HEK293T (cell line): ENCODE measurements at regions not wholly inside any gene's neighbourhood (a gene's known extent, or its start where the extent isn't known, plus 50 kb on each side); places are given as distances from the start of the nearest gene placed in this dataset.

Experiments used
- CTCF ChIA-PET: fragments of 350-600 bp; formaldehyde crosslinking; extraction: SDS; loops from one replicate; lab custom pipeline; 2021; ENCODE audit warnings: antibody characterized with exemption, inconsistent platforms; lab: Yijun Ruan, JAX
- POLR2A ChIA-PET: fragments of 350-600 bp; formaldehyde crosslinking; extraction: SDS; loops from one replicate; lab custom pipeline; 2020; ENCODE audit warnings: antibody characterized with exemption, inconsistent platforms; lab: Yijun Ruan, JAX
- DNase-seq: peaks from one replicate; pipeline ENCODE4 v3.0.0; 2012; ENCODE audit warnings: mixed read lengths; ENCODE audit errors: extremely low spot score
- ARNT ChIP-seq: fragments of 450-650 bp; IDR thresholded peaks from 2 replicates; pipeline ENCODE4 v1.6.1; 2017; ENCODE audit warnings: mild to moderate bottlenecking
- BHLHE40 ChIP-seq: fragments of 450-650 bp; IDR thresholded peaks from 2 replicates; pipeline ENCODE4 v1.6.1; 2016; ENCODE audit warnings: mild to moderate bottlenecking, moderate library complexity, borderline replicate concordance
- CTBP1 ChIP-seq: fragments of 450-650 bp; IDR thresholded peaks from 2 replicates; pipeline ENCODE4 v1.6.1; 2016; ENCODE audit warnings: borderline replicate concordance
- ELF4 ChIP-seq: fragments of 450-650 bp; IDR thresholded peaks from 2 replicates; pipeline ENCODE4 v1.6.1; 2017; ENCODE audit warnings: antibody characterized with exemption
- FOXA1 ChIP-seq: fragments of 450-650 bp; IDR thresholded peaks from 2 replicates; pipeline ENCODE4 v1.6.1; 2016; ENCODE audit warnings: mild to moderate bottlenecking
- FOXK2 ChIP-seq: fragments of 450-650 bp; IDR thresholded peaks from 2 replicates; pipeline ENCODE4 v1.6.1; 2016; ENCODE audit warnings: mild to moderate bottlenecking
- FOXM1 ChIP-seq: fragments of 450-650 bp; IDR thresholded peaks from 2 replicates; pipeline ENCODE4 v1.6.1; 2017; ENCODE audit warnings: mild to moderate bottlenecking, borderline replicate concordance
- HDGF ChIP-seq: fragments of 450-650 bp; IDR thresholded peaks from 2 replicates; pipeline ENCODE4 v1.6.1; 2017; ENCODE audit warnings: antibody characterized with exemption, borderline replicate concordance
- L3MBTL2 ChIP-seq: fragments of 450-650 bp; conservative IDR thresholded peaks from 2 replicates; pipeline ENCODE4 v1.6.1; 2016; ENCODE audit warnings: mild to moderate bottlenecking
- LEF1 ChIP-seq: fragments of 450-650 bp; IDR thresholded peaks from 2 replicates; pipeline ENCODE4 v1.6.1; 2017; ENCODE audit warnings: mild to moderate bottlenecking, borderline replicate concordance
- NFRKB ChIP-seq: fragments of 450-650 bp; IDR thresholded peaks from 2 replicates; pipeline ENCODE4 v1.6.1; 2016; ENCODE audit warnings: mild to moderate bottlenecking, moderate library complexity
- SP1 ChIP-seq: fragments of 450-650 bp; IDR thresholded peaks from 2 replicates; pipeline ENCODE4 v1.6.1; 2017
- SUZ12 ChIP-seq: fragments of 450-650 bp; IDR thresholded peaks from 2 replicates; pipeline ENCODE4 v1.6.1; 2016; ENCODE audit warnings: mild to moderate bottlenecking
- TARDBP ChIP-seq: fragments of 450-650 bp; IDR thresholded peaks from 2 replicates; pipeline ENCODE4 v1.6.1; 2016
- ZNF384 ChIP-seq: fragments of 450-650 bp; IDR thresholded peaks from 2 replicates; pipeline ENCODE4 v1.6.1; 2016
- TF ChIP-seq, protein P1 (sequence below): fragments of 450-650 bp; IDR thresholded peaks from 2 replicates; pipeline ENCODE4 v1.6.1; 2016

DNA sequence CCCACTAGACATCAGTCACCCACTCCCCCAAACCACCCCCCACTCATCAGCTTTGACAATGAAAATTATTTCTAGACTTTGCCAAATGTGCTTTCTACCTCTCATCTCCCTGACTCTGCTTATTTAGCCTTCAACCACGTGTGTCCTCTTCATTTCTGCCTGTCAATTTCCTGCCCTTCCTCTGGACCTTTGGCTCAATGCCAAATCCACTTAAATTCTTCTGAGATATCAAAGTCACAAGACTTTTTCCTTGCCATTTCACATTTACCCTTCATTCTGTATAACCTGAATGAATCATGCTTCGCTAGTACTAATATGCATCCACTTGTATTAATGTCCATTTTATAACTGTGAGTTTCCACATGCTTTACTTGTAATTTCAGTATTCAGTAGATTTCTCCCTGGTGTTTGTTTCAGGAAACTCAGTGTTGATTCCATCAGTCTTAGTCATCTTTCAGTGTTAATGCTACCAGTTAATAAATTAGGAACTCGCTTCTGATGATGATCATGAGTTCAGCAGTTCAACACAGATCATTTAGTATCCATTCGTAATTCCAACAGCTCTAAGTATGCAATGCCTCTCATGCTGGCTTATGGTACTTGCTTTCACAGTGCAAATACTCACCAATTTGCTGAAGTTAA lies 128.2 kb upstream of the OSTN start:
- DNase-seq, result no peak
- POLR2A ChIA-PET, result no interaction called here
- CTCF ChIA-PET, result no interaction called here
- TF ChIP-seq HDGF (no peak), LEF1 (no peak), ELF4 (no peak), NFRKB (no peak), SUZ12 (no peak), CTBP1 (no peak)

DNA sequence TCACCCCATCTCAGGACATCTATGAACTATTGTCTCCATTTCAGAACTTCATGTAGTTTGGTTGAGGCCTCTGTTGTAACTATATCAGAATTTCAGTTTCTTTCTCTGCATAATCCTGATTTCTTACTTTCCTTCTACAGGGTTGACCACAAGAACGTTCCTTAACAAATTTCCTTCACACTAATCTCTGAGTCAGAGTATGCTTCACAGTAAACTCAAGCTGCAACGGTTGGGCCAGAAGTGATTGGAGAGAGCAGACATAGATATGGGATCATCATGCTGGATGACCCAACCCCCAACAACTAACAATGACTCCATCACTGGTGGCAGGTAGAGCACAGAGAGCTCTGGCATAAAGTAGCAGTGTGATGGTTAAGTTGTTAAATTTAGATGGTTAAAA lies 128.8 kb upstream of the OSTN start:
- no peak for DNase-seq
- CTCF ChIA-PET, result no interaction called here
- no peak for TF ChIP-seq LEF1
- TF ChIP-seq FOXK2, result no peak
- no peak for TF ChIP-seq TARDBP
- no peak for TF ChIP-seq SP1
- no peak for TF ChIP-seq L3MBTL2
- TF ChIP-seq ELF4, result no peak
- no peak for TF ChIP-seq SUZ12
- TF ChIP-seq CTBP1, result no peak
- no peak for TF ChIP-seq NFRKB
- TF ChIP-seq FOXA1, result no peak
- POLR2A ChIA-PET, result no interaction called here

DNA sequence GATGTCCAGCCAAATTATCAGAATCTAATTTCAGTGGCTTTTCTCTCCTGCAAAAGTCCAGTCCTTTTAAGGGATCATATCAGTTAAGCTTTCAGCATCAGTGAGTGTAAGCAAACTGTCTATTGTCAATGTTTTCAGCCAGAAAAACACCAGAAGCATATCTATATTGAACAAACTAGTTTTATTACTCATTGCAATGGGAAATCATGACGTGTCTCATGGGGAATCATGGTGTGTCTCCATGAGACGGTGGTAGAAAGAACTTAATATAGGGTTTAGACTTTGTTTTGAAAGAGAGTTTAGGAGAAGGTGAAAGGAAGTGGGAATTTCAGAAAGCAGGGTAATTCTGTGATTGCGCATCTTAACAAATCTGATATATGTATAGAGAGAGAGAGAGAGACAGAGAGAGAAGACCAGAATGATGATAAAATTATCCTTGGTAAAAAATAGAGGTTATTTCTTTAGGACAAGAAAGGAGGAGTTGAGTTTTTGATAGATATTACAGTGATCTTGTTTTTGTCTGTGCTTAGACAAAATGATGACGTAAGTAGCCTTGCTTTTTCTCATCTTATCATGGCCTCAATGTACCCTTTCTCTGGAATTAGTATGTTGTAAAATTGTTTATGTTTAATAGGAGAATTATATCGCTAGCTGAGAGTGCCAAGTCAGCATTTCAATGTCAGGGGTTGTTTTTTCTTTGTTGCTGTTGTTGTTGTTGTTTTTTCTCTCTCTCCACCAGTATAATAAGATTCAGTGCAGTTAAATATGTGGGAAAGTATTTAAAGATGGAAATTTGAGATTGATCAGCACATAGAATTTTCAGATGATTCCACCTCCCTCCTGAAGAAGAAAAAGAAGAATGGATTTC lies 129.9 kb upstream of the OSTN start:
- TF ChIP-seq ARNT (no peak), ELF4 (no peak), TARDBP (no peak), FOXA1 (no peak), FOXK2 (no peak), CTBP1 (no peak), FOXM1 (no peak), HDGF (no peak), NFRKB (no peak), SP1 (no peak), ZNF384 (no peak), L3MBTL2 (no peak), SUZ12 (no peak)
- TF ChIP-seq, protein P1, sequence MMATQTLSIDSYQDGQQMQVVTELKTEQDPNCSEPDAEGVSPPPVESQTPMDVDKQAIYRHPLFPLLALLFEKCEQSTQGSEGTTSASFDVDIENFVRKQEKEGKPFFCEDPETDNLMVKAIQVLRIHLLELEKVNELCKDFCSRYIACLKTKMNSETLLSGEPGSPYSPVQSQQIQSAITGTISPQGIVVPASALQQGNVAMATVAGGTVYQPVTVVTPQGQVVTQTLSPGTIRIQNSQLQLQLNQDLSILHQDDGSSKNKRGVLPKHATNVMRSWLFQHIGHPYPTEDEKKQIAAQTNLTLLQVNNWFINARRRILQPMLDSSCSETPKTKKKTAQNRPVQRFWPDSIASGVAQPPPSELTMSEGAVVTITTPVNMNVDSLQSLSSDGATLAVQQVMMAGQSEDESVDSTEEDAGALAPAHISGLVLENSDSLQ, result no peak
- CTCF ChIA-PET, result no interaction called here
- DNase-seq, result no peak
- POLR2A ChIA-PET, result no interaction called here

DNA sequence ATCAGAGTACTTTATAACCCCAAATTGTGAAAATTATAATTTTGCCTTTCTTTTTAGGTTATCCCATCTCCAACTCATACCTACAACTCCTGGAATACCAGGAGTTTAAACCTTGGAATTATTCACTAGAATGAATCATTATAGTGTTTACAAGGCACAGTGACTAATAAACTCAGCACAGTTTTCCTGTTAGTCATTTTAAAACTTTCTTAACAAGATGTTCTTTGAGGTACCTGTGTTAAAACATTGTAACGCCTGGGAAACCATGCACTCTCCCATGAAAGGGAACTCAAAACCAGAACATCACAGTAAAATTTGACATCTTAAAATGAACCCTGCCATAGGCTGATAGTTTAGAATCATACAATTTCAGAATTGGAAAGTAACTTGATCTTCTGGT lies 132.4 kb upstream of the OSTN start:
- POLR2A ChIA-PET, result no interaction called here
- no peak for DNase-seq
- CTCF ChIA-PET, result no interaction called here
- TF ChIP-seq, protein P1, result no peak
- TF ChIP-seq TARDBP (no peak), NFRKB (no peak), FOXK2 (no peak), ELF4 (no peak), SP1 (no peak), BHLHE40 (no peak), LEF1 (no peak), ARNT (no peak), HDGF (no peak), CTBP1 (no peak), FOXM1 (no peak), FOXA1 (no peak), ZNF384 (no peak), L3MBTL2 (no peak), SUZ12 (no peak)

DNA sequence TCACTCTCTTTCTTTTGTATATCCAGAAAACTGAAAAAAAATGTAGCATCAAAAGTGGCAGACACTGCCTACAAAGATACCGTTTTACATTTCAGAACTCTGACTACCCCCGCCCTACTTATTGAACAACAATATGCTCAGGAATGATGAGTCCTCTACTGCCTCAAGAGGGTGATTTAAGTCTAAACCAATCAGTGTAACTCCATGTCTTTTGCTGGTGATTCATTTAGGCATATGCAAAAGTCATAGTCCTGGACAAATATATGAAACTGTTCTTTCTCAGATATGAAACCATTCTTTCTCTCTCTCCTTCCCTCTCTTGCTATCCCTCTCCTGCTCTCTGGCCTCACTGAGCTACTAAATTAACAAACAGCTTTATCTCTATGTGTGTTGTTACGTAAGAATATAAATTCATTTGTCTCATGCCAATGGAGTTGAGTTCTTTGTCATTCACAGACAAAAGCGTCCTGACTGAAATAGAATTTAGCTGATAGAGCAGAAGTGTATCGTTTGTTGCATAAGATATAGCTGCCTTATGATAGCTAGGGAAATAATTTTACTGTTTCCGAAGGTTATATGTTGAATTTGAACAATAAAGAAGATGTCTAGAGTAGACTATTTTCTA lies 133.7 kb upstream of the OSTN start:
- CTCF ChIA-PET, result interaction anchor here (0.6 kb wide), 1 partner anchor 307 kb away, joined by 6 read pairs; no protein-coding TSS in a partner anchor
- TF ChIP-seq CTBP1 (no peak), NFRKB (no peak), TARDBP (no peak), ELF4 (no peak), L3MBTL2 (no peak), SUZ12 (no peak), FOXA1 (no peak), FOXK2 (no peak), BHLHE40 (no peak), HDGF (no peak), LEF1 (no peak)
- TF ChIP-seq, protein P1, result no peak
- POLR2A ChIA-PET, result no interaction called here
- DNase-seq, result no peak

DNA sequence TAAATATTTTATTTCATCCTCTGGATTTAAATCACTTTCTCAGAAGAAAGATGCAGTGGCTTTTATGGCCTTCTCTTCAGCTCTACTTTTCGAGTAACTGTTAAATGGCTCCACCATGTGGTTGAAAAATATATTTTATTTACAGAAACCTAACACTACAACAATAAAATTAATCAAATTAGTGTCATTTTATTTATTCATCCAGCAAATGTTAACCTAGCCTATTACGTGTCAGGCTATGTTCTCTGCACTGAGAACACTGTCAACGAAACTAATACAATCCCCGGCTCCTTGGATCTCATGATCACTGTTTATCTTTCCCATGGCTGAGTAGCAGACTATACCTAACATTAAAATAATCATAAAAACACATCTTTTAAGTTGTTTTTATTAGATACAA lies 148.0 kb upstream of the OSTN start:
- ChIA-PET CTCF (interaction anchor here (0.5 to 2.0 kb wide), 5 partner anchors 10 to 240 kb away, joined by 3 to 7 read pairs (median 4); no protein-coding TSS in a partner anchor), POLR2A (interaction anchor here (0.6 kb wide), 1 partner anchor 380 kb away, joined by 3 read pairs; no protein-coding TSS in a partner anchor)
- TF ChIP-seq FOXA1 (no peak), ELF4 (no peak), ZNF384 (no peak), SP1 (no peak), TARDBP (no peak)
- TF ChIP-seq, protein P1, result peak; percentile 79
- peak; percentile 11 for DNase-seq
